HUES48 (cell line): ENCODE measurements at regions not wholly inside any gene's neighbourhood (a gene's known extent, or its start where the extent isn't known, plus 50 kb on each side); places are given as distances from the start of the nearest gene placed in this dataset.

Source experiments
- H3K27ac ChIP-seq: one replicate; pipeline ENCODE4 v1.7.0; 2013; ENCODE audit warnings: low read depth, low read length, inconsistent platforms
- H3K27me3 ChIP-seq: 2 replicates; pipeline ENCODE4 v1.6.1; 2013; ENCODE audit warnings: mild to moderate bottlenecking, low read length; ENCODE audit not compliant: control insufficient read depth, insufficient read depth
- H3K36me3 ChIP-seq: 2 replicates; pipeline ENCODE4 v1.6.1; 2013; ENCODE audit warnings: low read length; ENCODE audit not compliant: control insufficient read depth, insufficient read depth
- H3K4me1 ChIP-seq: 2 replicates; pipeline ENCODE4 v1.6.1; 2013; ENCODE audit warnings: mild to moderate bottlenecking, low read length; ENCODE audit not compliant: control insufficient read depth, insufficient read depth
- H3K4me3 ChIP-seq: 2 replicates; pipeline ENCODE4 v1.5.1; 2013; ENCODE audit warnings: mild to moderate bottlenecking, low read depth, low read length
- H3K9ac ChIP-seq: 2 replicates; pipeline ENCODE4 v1.6.1; 2013; ENCODE audit warnings: mild to moderate bottlenecking, low read depth, low read length, moderate library complexity
- H3K9me3 ChIP-seq: 2 replicates; pipeline ENCODE4 v1.6.1; 2013; ENCODE audit warnings: low read length; ENCODE audit not compliant: control insufficient read depth, insufficient read depth

DNA sequence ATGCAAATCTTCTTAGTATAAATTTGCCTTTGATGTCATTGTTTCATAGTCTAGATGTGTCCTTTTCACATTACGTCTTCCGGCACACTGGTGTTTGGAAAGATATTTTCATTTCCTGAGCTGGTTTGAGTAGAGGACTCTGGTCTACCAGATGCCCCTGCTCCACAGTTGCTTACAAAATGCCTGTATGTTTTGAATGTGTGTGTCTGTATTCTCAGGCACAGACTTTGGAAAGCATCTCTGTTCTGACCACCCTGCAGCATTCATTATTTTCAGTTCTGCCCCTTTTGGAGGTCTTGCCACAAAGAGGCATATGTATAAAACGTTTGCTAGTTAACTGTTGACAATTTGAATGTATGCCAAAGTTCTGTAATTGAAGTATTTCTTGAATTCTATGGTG is 236.0 kb upstream of the GOLIM4 start:
- H3K9me3 ChIP-seq, result no peaks in the 10 kb centered on the region
- H3K4me1 ChIP-seq, result no peaks in the 10 kb centered on the region
- no peak overlapping the region for H3K4me3 ChIP-seq
- H3K36me3 ChIP-seq, result no peaks in the 10 kb centered on the region
- no peaks in the 10 kb centered on the region for H3K27me3 ChIP-seq
- H3K9ac ChIP-seq, result no peak overlapping the region
- H3K27ac ChIP-seq, result no peak overlapping the region

DNA sequence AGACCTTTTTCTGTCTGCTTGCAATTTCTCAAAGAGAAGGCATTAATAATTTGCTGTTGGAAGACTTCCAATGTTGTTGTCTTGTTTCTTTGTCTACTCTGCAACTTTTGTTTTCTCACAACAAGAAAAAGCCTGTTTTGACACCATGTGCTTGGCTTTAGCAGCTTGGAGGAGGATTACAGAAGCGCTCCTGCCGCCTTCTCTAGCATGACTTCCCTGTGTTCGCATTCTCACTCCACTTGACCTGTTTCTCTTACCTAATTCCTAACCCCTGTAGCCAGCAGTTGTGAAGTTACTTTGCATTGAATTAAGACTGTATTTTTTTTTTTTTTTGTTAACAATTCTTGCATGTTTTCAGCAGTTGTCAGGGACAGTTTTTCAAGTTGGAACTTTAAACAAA is 235.3 kb upstream of the GOLIM4 start:
- no peak overlapping the region for H3K9ac ChIP-seq
- H3K27ac ChIP-seq, result no peak overlapping the region
- no peaks in the 10 kb centered on the region for H3K4me1 ChIP-seq
- H3K36me3 ChIP-seq, result no peaks in the 10 kb centered on the region
- H3K9me3 ChIP-seq, result no peaks in the 10 kb centered on the region
- H3K4me3 ChIP-seq, result no peak overlapping the region
- no peaks in the 10 kb centered on the region for H3K27me3 ChIP-seq

DNA sequence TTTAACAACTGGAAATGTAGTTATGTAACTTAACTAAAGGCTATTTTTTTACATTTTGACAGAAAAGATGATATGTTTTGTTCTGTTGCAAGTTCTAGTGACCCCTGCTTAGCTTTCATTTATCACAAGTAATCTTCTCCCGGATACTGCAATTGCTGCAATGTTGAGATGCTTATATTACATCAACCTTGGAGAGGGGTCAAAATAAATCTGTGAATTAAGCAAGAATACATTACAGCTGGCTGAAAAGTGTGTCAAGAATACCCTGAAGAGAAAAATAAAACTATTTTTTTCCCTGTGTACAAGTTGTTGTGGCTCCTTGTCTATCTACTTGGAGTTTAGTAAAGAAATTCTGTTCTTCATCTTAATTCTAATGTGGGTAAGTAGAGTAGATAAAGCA is 232.1 kb upstream of the GOLIM4 start:
- H3K4me1 ChIP-seq, result no peaks in the 10 kb centered on the region

DNA sequence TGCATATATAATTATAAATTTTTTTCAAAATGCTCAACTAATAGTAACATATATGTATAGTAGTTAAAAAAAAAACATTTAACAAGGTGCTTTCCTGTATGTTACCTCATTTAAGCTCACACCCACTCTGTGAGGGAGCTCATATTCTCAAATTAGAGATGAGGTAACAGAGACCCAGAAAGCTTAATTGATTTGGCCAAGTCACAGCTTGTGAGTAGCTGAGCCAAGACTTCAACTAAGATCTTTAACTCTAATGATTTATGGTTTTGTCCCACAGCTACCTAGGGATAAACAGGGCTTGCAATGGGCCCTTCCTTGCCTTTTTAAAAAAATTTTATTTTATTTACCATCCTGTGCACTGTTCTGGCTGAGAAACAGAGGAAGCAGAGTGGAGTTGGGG is 230.0 kb upstream of the GOLIM4 start:
- Histone ChIP-seq H3K9ac (no peak overlapping the region), H3K36me3 (no peaks in the 10 kb centered on the region), H3K27ac (no peak overlapping the region), H3K4me1 (no peaks in the 10 kb centered on the region), H3K27me3 (no peaks in the 10 kb centered on the region), H3K4me3 (no peak overlapping the region), H3K9me3 (no peaks in the 10 kb centered on the region)

More for the DNA sequence above, 232.1 kb upstream of the GOLIM4 start:
- no peaks in the 10 kb centered on the region for H3K27me3 ChIP-seq
- H3K9me3 ChIP-seq, result no peaks in the 10 kb centered on the region
- H3K36me3 ChIP-seq, result no peaks in the 10 kb centered on the region
- no peak overlapping the region for H3K9ac ChIP-seq
- H3K27ac ChIP-seq, result no peak overlapping the region
- H3K4me3 ChIP-seq, result no peak overlapping the region

DNA sequence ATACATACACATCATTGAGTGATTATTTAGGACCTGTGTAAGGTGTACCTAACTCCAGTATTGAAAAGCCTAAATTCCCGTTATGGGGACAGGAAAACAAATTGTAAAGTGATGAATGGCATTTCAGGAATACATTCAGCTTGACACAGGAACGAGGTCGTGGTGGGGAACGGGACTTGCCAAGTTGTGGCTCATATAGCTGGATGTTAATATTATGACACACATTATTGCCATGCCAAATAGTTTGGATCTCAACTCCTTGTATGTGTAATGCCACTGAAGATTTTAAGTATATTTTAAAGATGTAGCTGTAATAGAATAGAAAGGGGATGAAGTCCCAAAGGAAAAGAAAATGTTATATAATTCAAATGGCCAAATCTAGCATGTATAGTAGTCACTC is 227.2 kb upstream of the GOLIM4 start:
- Histone ChIP-seq H3K9ac (no peak overlapping the region), H3K27me3 (no peaks in the 10 kb centered on the region), H3K4me3 (no peak overlapping the region), H3K9me3 (no peaks in the 10 kb centered on the region), H3K27ac (no peak overlapping the region), H3K4me1 (no peaks in the 10 kb centered on the region), H3K36me3 (no peaks in the 10 kb centered on the region)

DNA sequence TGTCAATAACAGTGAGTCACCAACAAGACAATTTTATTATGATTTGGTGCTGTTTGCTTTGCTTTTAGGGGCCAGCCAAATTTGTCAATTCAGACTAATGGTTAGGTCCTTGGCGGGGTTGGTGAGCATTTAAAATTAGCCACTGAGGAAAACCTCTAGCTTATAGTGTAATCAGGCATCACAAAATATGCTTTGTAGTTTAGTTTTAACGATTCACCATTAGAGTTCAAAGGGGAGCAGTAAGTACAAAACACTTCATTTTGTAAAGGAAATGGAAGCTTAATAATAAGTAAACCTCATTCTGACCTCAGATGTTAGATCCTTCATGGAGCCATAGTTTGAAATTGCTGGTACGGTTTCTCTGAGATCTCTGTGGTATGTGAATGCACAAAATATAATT is 218.4 kb upstream of the GOLIM4 start:
- Histone ChIP-seq H3K9me3 (no peaks in the 10 kb centered on the region), H3K27ac (no peak overlapping the region), H3K4me3 (no peak overlapping the region), H3K9ac (no peak overlapping the region), H3K36me3 (no peaks in the 10 kb centered on the region), H3K4me1 (no peaks in the 10 kb centered on the region), H3K27me3 (no peaks in the 10 kb centered on the region)

DNA sequence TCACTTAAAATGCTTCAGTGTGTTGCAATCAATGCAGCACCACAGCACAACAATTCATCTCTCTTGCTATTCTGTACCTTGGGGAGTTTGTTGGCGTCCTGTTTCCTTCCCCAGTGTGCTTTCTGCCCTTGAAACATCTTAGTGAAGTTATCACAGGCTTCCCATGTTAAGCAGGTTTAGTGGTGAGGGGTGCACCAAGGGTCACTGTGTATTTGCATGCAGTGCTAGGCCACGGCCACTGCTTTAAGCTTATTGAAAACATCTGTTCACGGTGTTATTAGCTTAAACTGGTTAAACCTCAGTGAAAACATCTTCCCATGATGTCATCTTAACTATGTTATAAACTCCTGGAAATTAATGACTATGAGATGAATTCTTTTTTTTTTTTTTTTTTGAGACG is 217.3 kb upstream of the GOLIM4 start:
- Histone ChIP-seq H3K27me3 (no peaks in the 10 kb centered on the region), H3K4me3 (no peak overlapping the region), H3K27ac (no peak overlapping the region), H3K9me3 (no peaks in the 10 kb centered on the region), H3K4me1 (no peaks in the 10 kb centered on the region), H3K36me3 (no peaks in the 10 kb centered on the region), H3K9ac (no peak overlapping the region)

DNA sequence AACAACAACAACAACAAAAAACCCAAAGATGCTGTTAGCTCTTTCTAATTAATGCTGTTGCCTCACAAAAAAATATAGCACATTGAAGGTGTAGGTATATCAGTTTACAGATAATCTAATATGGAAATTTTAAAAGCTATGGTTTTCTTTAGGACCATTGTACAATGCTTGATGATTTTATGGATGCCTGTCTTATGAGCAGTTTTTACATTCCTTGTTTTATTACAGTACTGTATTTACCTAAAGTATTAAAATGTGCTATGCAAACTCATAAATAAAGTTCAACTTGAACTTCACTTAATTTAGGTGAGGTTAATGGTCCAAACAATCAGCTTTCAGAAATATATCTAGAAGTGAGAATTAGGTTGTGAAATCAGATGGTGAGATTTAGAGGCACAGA is 212.2 kb upstream of the GOLIM4 start:
- Histone ChIP-seq H3K27me3 (no peaks in the 10 kb centered on the region), H3K9me3 (peaks cover 15% of the 10 kb centered on the region), H3K27ac (no peak overlapping the region), H3K4me3 (no peak overlapping the region), H3K4me1 (no peaks in the 10 kb centered on the region), H3K36me3 (no peaks in the 10 kb centered on the region), H3K9ac (no peak overlapping the region)

DNA sequence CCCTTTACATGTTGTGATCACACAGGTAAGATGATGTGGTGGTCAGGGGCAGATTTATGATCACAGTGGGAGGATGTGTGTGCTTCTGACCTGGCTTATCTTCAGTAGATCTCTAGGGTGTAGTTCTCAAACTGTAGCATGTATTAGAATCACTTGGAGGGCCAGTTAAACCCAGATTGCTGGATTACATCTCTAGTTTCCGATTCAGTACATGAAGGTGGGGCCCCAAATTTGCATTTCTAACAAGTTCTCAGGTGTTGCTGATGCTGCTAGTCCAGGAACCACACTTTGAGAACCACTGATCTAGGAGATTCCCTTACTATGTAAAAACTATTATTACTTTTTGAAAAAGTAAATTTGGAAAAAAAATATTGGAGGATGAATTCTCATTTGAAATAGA is 199.3 kb upstream of the GOLIM4 start:
- Histone ChIP-seq H3K27ac (no peak overlapping the region), H3K4me3 (no peak overlapping the region), H3K4me1 (no peaks in the 10 kb centered on the region), H3K27me3 (no peaks in the 10 kb centered on the region), H3K36me3 (no peaks in the 10 kb centered on the region), H3K9me3 (no peaks in the 10 kb centered on the region), H3K9ac (no peak overlapping the region)

DNA sequence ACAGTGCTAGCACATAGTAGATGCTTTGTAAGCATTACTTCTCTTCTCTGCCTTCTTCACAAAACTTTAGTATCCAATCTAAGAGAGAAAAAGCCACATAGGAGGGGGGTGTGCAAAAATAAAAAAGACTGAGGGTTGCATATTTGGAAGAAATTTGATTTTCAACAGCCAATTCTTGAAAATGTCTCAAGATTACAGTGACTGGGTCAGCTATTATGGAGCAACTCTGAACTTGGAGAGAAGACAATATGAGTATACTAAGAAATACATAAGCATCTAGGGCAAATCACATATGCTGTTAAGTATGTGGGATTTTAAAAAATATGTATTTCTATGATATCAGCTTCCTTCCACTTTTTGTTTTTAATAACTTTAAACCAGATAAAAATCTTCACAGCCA is 196.6 kb upstream of the GOLIM4 start:
- no peaks in the 10 kb centered on the region for H3K36me3 ChIP-seq
- H3K9me3 ChIP-seq, result no peaks in the 10 kb centered on the region
- H3K27ac ChIP-seq, result no peak overlapping the region
- no peak overlapping the region for H3K4me3 ChIP-seq
- peaks cover 12% of the 10 kb centered on the region for H3K4me1 ChIP-seq
- H3K27me3 ChIP-seq, result no peaks in the 10 kb centered on the region
- no peak overlapping the region for H3K9ac ChIP-seq

DNA sequence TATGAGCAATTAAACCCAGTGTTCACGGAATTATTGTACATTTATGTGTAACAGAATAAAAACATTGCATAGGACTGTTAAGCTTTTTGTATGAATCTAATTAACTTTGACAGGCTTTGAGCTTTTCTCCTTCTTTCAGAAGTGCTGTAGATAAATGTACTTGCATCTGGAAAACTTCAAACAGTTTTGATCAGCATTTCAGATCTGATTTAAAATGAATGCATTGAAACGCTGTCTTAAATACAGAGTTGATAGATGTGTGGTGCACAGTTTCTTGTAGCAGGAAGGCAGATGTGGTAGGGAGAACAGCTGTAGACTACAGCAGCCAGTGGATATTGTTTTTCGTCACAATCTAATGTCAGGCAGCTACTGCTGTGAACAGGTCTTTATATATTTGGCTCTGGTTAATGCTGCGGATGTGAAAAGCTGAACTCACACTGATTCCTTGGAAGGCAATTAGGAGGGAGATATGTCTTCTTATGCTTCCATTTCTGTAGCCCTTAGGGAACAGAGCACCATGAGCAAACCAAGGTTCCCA is 193.8 kb upstream of the GOLIM4 start:
- Histone ChIP-seq H3K4me1 (peaks cover 18% of the 10 kb centered on the region), H3K4me3 (no peak overlapping the region), H3K27ac (no peak overlapping the region), H3K36me3 (no peaks in the 10 kb centered on the region), H3K27me3 (no peaks in the 10 kb centered on the region), H3K9ac (no peak overlapping the region), H3K9me3 (no peaks in the 10 kb centered on the region)
